Neural cell (in vitro differentiated cells): ENCODE measurements at regions not wholly inside any gene's neighbourhood (a gene's known extent, or its start where the extent isn't known, plus 50 kb on each side); places are given as distances from the start of the nearest gene placed in this dataset.

Source experiments
- CTCF ChIP-seq: fragments of 450-650 bp; IDR thresholded peaks from 2 replicates; pipeline ENCODE4 v1.5.1; 2014; ENCODE audit warnings: antibody characterized with exemption, mild to moderate bottlenecking, moderate library complexity; ENCODE audit not compliant: poor library complexity, severe bottlenecking
- EZH2 ChIP-seq: fragments of 200-600, 300-800 bp; shearing (Covaris generic), sonication (generic); IDR thresholded peaks from 2 replicates; pipeline ENCODE4 v1.6.1; 2014; ENCODE audit warnings: antibody characterized with exemption, low read length, borderline replicate concordance, mild to moderate bottlenecking; ENCODE audit not compliant: insufficient read depth, poor library complexity, severe bottlenecking
- POLR2AphosphoS5 ChIP-seq: IDR thresholded peaks from 2 replicates; pipeline ENCODE4 v1.6.1; 2012
- RAD21 ChIP-seq: fragments of 450-650 bp; conservative IDR thresholded peaks from 2 replicates; pipeline ENCODE4 v1.6.1; 2014; ENCODE audit warnings: antibody characterized with exemption, mild to moderate bottlenecking, moderate library complexity
- REST ChIP-seq: IDR thresholded peaks from 2 replicates; pipeline ENCODE4 v1.6.1; 2012; ENCODE audit warnings: borderline replicate concordance

DNA sequence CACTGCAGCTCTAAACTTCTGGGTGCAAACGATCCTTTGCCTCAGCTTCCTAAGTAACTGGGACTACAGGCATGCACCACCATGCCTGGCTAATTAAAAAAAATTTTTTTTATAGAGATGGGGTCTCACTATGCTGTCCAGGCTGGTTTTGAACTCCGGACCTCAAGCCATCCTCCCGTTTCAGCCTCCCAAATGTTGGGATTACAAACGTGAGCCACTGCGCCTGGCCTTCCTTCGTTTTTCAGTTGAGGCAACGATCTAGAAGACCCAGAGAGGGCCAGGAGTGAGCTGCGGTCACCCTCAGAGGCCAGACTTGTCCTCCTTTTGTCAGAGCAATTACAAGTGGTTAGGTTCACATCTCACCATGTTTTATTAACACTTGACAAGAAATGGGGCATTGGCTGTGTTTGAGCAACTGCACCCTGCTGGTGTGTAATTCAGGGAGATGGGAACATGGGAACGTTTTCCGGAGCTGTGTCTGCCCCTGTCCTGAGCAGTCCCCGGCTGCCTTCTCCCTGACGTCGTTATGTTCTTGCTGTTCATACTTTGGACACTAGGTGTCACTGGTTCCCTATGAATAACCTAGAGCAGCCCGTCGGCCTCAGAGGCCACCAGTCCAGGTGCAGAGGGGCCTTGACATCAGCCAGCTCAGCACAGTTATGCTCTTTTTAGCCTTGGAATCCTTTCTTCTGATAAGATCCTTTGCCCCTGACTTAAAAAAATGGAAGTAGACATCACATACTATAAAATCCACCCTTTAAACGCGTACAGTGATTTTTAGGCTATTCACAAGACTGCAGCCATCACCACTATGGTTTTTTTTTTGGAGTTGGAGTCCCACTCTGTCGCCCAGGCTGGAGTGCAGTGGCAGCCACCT lies 375.0 kb downstream of the TYW1 start:
- TF ChIP-seq CTCF (peak; percentile 91), EZH2 (no peak), REST (no peak), POLR2AphosphoS5 (no peak), RAD21 (peak; percentile 94)
